Stimulated activated CD8-positive, alpha-beta memory T cell treated with anti-CD3 and anti-CD28 coated beads, Interleukin-15, amount 100 ng/mL, for 48 hours (primary cell): ENCODE measurements at regions not wholly inside any gene's neighbourhood (a gene's known extent, or its start where the extent isn't known, plus 50 kb on each side); places are given as distances from the start of the nearest gene placed in this dataset.

Experiments used
- DNase-seq, 2 donors: peaks; one replicate each; pipeline ENCODE4 v3.0.0-alpha.2; 2020; ENCODE audit warnings: low read depth in 2 of 2

GRCh38 chr9:103904242-103904641 lies 189.9 kb upstream of the SMC2 start:
- no peak for DNase-seq

- DNase-seq = no peak
Observed at GRCh38 chr9:103913899-103914298, 180.2 kb upstream of the SMC2 start.

GRCh38 chr9:103919605-103920209 lies 174.4 kb upstream of the SMC2 start:
- DNase-seq = no peak

GRCh38 chr9:103928442-103928841 lies 165.7 kb upstream of the SMC2 start:
- no peak for DNase-seq

- DNase-seq = no peak
Observed at GRCh38 chr9:103941104-103941503, 153.0 kb upstream of the SMC2 start.

GRCh38 chr9:103942200-103942599 lies 151.9 kb upstream of the SMC2 start:
- DNase-seq = no peak

GRCh38 chr9:103942651-103943050 lies 151.5 kb upstream of the SMC2 start:
- DNase-seq = no peak

- no peak for DNase-seq
Observed at GRCh38 chr9:103949096-103949495, 145.0 kb upstream of the SMC2 start.

- DNase-seq = no peak
Observed at GRCh38 chr9:103977163-103977562, 116.9 kb upstream of the SMC2 start.

- DNase-seq = no peak
Observed at GRCh38 chr9:103978396-103978795, 115.7 kb upstream of the SMC2 start.

- DNase-seq = no peak
Observed at GRCh38 chr9:103981912-103982311, 112.2 kb upstream of the SMC2 start.

- DNase-seq = no peak
Observed at GRCh38 chr9:103985077-103985476, 109.0 kb upstream of the SMC2 start.

- no peak for DNase-seq
Observed at GRCh38 chr9:103988821-103989220, 105.3 kb upstream of the SMC2 start.

- no peak for DNase-seq
Observed at GRCh38 chr9:103990311-103990710, 103.8 kb upstream of the SMC2 start.

- no peak for DNase-seq
Observed at GRCh38 chr9:103991001-103991400, 103.1 kb upstream of the SMC2 start.

- no peak for DNase-seq
Observed at GRCh38 chr9:103991698-103992097, 102.4 kb upstream of the SMC2 start.

GRCh38 chr9:103992938-103993579 lies 101.0 kb upstream of the SMC2 start:
- DNase-seq = no peak

GRCh38 chr9:103997856-103998370 lies 96.2 kb upstream of the SMC2 start:
- no peak for DNase-seq

- no peak for DNase-seq
Observed at GRCh38 chr9:103999375-104000062, 94.6 kb upstream of the SMC2 start.

GRCh38 chr9:104009826-104010225 lies 84.3 kb upstream of the SMC2 start:
- DNase-seq = no peak

GRCh38 chr9:104022083-104022482 lies 72.0 kb upstream of the SMC2 start:
- no peak for DNase-seq

- no peak for DNase-seq
Observed at GRCh38 chr9:104025104-104025503, 69.0 kb upstream of the SMC2 start.

GRCh38 chr9:104025945-104026344 lies 68.2 kb upstream of the SMC2 start:
- DNase-seq = no peak
